HCT116 (cell line): ENCODE measurements at regions not wholly inside any gene's neighbourhood (a gene's known extent, or its start where the extent isn't known, plus 50 kb on each side); places are given as distances from the start of the nearest gene placed in this dataset.

Experiments
- ELF1 ChIP-seq: IDR thresholded peaks from 2 replicates; pipeline ENCODE4 v1.6.1; 2012; ENCODE audit warnings: low read depth, borderline replicate concordance
- MAX ChIP-seq: IDR thresholded peaks from 2 replicates; pipeline ENCODE4 v1.6.1; 2012
- POLR2A ChIP-seq: IDR thresholded peaks from 2 replicates; pipeline ENCODE4 v1.7.0; 2011; ENCODE audit warnings: borderline replicate concordance; ENCODE audit not compliant: insufficient read depth, insufficient read length; ENCODE audit errors: extremely low read depth
- POLR2AphosphoS5 ChIP-seq: IDR thresholded peaks from 2 replicates; pipeline ENCODE4 v1.6.1; 2011; ENCODE audit warnings: mild to moderate bottlenecking, low read depth, low read length, moderate library complexity
- SIN3A ChIP-seq: IDR thresholded peaks from 2 replicates; pipeline ENCODE4 v1.6.1; 2012; ENCODE audit warnings: low read depth
- TCF7L2 ChIP-seq: IDR thresholded peaks from 2 replicates; pipeline ENCODE4 v1.7.0; 2011; ENCODE audit warnings: borderline replicate concordance, inconsistent platforms; ENCODE audit not compliant: insufficient read depth, insufficient read length; ENCODE audit errors: extremely low read depth
- TF ChIP-seq, protein P1 (sequence below), 3 experiments: fragments of 200-600 bp in 1 of 3; sonication (generic) in 1 of 3; IDR thresholded peaks in 2 of 3; conservative IDR thresholded peaks in 1 of 3; 2 replicates each; pipeline ENCODE4 v1.5.1; 2012 to 2017; ENCODE audit warnings: low read depth in 2 of 3, low read length in 2 of 3, antibody characterized with exemption in 1 of 3, borderline replicate concordance in 1 of 3, control low read depth in 1 of 3, mild to moderate bottlenecking in 1 of 3, mixed read lengths in 1 of 3, mixed run types in 1 of 3, moderate library complexity in 1 of 3; ENCODE audit not compliant: insufficient read depth in 1 of 3

- TF ChIP-seq POLR2A = no peak
- TF ChIP-seq, protein P1, sequence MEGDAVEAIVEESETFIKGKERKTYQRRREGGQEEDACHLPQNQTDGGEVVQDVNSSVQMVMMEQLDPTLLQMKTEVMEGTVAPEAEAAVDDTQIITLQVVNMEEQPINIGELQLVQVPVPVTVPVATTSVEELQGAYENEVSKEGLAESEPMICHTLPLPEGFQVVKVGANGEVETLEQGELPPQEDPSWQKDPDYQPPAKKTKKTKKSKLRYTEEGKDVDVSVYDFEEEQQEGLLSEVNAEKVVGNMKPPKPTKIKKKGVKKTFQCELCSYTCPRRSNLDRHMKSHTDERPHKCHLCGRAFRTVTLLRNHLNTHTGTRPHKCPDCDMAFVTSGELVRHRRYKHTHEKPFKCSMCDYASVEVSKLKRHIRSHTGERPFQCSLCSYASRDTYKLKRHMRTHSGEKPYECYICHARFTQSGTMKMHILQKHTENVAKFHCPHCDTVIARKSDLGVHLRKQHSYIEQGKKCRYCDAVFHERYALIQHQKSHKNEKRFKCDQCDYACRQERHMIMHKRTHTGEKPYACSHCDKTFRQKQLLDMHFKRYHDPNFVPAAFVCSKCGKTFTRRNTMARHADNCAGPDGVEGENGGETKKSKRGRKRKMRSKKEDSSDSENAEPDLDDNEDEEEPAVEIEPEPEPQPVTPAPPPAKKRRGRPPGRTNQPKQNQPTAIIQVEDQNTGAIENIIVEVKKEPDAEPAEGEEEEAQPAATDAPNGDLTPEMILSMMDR (IDR thresholded peaks at IDR 0.05 in 2 of 3, conservative IDR thresholded peaks at IDR 0.05 in 1 of 3; ENCODE audit: borderline replicate concordance in 1 of 3, insufficient read depth in 1 of 3, low read depth in 2 of 3, low read length in 2 of 3) = no peak
- no peak for TF ChIP-seq POLR2AphosphoS5
- TF ChIP-seq MAX = no peak
- TF ChIP-seq TCF7L2 = no peak
- no peak for TF ChIP-seq ELF1
- TF ChIP-seq SIN3A = no peak
Measured at GRCh38 chr10:61138708-61139591, 195.0 kb upstream of the RHOBTB1 start.
